ENCODE measurements at regions not wholly inside any gene's neighbourhood (a gene's known extent, or its start where the extent isn't known, plus 50 kb on each side); places are given as distances from the start of the nearest gene placed in this dataset.

DNA sequence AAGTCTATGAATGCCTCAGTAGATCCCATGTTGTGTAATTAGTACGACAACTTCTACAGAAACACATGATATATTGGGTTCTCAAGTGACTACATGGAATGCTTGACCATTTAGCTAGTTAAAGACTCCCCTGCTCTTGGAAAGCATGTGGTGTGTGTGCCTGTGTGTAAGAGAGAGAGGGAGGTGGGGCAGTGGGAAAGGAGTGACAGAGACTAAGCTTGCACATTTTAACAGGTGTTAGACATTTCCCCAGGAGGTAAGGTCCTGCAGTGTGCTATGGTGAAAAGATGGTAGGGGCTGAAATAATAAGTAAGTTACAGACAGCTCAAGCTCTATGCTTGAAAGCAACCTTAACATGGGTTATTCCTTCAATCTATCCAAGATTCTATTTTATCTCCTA lies 241.7 kb upstream of the GHITM start:
- no peak overlapping the region for H3K4me3 ChIP-seq (ENCODE audit: low read depth, low read length)
- DNase-seq (ENCODE audit: low read depth): no peak
- no peak for TF ChIP-seq CTCF (IDR thresholded peaks at IDR 0.05; ENCODE audit: insufficient read depth, low read depth, low read length, missing control alignments)

DNA sequence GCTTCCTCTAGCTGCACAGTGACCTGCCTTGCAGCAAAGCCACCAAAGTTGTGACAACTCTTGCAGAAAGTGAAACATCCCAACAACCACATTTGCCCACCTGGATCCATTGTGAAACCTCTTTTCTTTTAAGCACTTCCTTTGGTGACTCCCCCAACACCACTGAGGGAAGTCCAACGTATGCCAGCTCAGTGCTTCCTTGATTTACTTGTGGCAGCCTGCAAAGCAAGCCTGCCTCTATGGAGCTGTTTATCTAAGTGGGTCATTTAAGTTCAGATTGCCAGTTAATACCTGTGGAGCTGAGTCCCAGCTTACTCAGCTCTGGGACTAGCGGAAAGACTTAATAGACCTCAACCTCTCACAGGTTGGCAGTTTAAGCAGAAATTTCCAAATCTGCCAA lies 230.8 kb upstream of the GHITM start:
- TF ChIP-seq CTCF (IDR thresholded peaks at IDR 0.05; ENCODE audit: insufficient read depth, low read depth, low read length, missing control alignments): no peak
- peak; percentile 8 for DNase-seq (ENCODE audit: low read depth)

GRCh38 chr10:83909001-83909400 lies 230.3 kb upstream of the GHITM start:
- no peak for TF ChIP-seq CTCF (IDR thresholded peaks at IDR 0.05; ENCODE audit: insufficient read depth, low read depth, low read length, missing control alignments)
- DNase-seq (ENCODE audit: low read depth): no peak

More for the DNA sequence above, 230.8 kb upstream of the GHITM start:
- no peak overlapping the region for H3K4me3 ChIP-seq (ENCODE audit: low read depth, low read length)

GRCh38 chr10:83915801-83916200 lies 223.5 kb upstream of the GHITM start:
- no peak for DNase-seq (ENCODE audit: low read depth)
- TF ChIP-seq CTCF (IDR thresholded peaks at IDR 0.05; ENCODE audit: insufficient read depth, low read depth, low read length, missing control alignments): no peak
- H3K4me3 ChIP-seq (ENCODE audit: low read depth, low read length): no peak overlapping the region

More at GRCh38 chr10:83909001-83909400, 230.3 kb upstream of the GHITM start:
- no peak overlapping the region for H3K4me3 ChIP-seq (ENCODE audit: low read depth, low read length)

GRCh38 chr10:83917537-83918506 lies 221.5 kb upstream of the GHITM start:
- peak; percentile 71 for DNase-seq (ENCODE audit: low read depth)
- TF ChIP-seq CTCF (IDR thresholded peaks at IDR 0.05; ENCODE audit: insufficient read depth, low read depth, low read length, missing control alignments): peak; percentile 39
- H3K4me3 ChIP-seq (ENCODE audit: low read depth, low read length): no peak overlapping the region

DNA sequence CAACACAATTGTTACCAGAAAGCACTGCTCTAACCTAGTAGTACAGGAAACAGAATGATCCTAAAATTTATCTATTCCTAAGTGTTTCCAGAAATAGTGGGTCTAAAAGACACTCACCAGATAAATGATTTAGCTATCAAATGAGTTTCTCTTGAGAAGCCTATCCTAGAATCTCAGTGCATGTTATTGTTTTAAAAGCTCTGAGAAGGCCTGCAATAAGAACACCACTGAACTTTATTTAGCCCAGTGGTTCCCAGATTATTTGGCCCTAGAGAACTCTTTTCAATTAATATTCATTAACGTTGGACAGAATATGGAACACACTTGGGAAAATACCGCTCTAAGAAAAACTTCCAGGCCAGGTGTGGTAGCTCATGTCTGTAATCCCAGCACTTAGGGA lies 220.1 kb upstream of the GHITM start:
- no peak for TF ChIP-seq CTCF (IDR thresholded peaks at IDR 0.05; ENCODE audit: insufficient read depth, low read depth, low read length, missing control alignments)
- DNase-seq (ENCODE audit: low read depth): no peak
- H3K4me3 ChIP-seq (ENCODE audit: low read depth, low read length): no peak overlapping the region
